GM18873 (cell line): ENCODE measurements at regions not wholly inside any gene's neighbourhood (a gene's known extent, or its start where the extent isn't known, plus 50 kb on each side); places are given as distances from the start of the nearest gene placed in this dataset.

Source experiments
- ATAC-seq: cut with Tn5 transposase; IDR thresholded peaks from one replicate; pipeline ENCODE4 v1.9.1; 2021; ENCODE audit warnings: mild to moderate bottlenecking, moderate library complexity, moderate number of reproducible peaks; ENCODE audit not compliant: unreplicated experiment, low FRiP score

- ATAC-seq = no peak
Measured at GRCh38 chr4:124904723-124905388, 192.3 kb upstream of the ANKRD50 start.

DNA sequence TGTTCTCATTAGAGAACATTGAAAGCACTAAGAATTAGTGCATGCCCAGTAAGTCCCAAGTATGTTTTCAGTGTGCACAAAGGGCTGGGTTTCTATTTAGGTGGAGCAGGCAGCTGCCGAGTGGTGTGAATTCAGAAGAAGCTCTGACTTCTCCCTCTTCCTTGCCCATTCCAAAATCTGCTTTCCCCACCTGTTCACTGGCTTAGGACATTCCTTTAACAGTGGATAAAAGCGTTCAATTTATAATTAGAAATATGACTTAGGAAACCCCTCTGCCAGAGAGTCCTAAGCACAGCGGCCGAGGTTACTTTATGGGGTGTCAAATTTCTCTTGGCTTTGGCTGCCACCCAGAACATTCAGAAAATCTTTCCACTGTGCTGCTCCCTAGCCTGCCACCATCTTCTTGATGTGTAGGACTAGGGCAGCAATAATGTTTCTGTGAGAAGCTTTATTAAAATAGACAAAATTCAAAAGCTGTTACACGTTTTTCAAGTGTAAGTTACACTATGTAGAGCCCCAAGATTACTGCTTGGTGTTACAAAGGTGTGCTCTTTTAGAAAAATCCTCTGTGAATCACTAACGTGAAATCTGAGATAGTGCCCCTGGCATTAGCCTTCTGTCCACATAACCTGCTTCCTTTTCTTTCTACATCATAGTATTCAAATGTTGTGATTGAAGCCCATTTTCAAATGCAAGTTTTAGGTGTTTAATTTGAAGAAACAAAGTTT, 191.6 kb upstream of the ANKRD50 start:
- no peak for ATAC-seq

DNA sequence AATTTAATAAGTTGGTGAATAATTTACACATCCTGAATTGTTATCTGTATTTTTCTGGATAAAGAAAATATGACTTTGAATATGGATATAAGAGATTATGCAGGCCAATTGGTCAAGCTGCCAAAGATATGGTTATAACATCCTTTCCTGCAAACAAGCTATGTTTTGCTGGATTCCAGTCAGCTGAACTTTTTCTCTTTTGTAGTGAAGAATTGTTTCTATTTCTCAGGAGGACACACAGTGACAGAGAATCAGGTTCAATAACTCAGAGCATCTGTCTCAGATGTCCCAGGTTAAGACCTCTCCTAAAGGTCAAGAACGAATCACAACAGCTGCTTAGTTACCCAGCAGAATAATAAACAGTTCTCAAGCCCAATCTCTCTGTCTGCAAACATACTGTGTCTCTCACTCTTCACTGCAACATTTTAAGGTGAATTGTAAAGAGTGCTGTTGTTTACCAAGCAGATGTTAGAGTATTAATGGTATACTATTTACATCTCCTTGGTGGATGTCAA, 189.5 kb upstream of the ANKRD50 start:
- no peak for ATAC-seq

- ATAC-seq = no peak
Measured at GRCh38 chr4:124899997-124900396, 187.5 kb upstream of the ANKRD50 start.

DNA sequence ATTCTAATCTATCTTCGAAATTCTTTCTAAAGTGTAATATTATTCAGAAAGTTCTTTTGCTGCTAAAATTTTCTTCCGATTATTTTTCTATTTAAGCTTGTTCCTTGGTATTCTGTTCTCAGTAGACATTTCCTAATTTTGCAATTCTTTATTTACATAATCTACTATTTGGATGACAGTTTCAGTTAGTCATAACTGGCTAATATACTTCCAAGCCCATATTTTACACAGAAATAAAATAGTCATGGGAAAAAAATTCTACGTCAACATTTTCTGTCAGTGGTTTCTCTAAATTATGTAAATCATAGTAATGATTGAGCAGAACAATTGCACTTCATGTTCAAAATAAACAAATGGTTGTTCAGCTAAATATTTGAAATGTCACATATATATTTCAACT, 178.0 kb upstream of the ANKRD50 start:
- no peak for ATAC-seq

DNA sequence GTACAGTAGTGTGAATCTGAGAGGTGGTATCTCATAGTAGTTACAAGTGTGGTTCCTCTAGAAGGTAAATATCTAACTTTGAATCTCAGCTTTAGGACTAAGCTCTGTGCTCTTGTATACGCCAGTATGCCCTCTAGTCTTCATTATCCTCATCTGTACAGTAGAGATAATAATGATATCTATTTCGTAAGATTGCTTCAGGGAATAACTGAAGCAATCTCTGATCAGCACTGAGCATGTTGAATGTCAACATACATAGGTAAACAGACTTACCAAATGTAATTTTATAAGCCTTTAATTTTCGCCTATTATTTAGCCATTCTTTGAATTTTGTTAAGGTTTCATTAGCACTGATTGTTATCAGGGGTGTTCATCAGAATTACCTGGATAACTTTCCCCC, 175.2 kb upstream of the ANKRD50 start:
- ATAC-seq = no peak

- ATAC-seq = no peak
Measured at GRCh38 chr4:124884316-124884715, 171.8 kb upstream of the ANKRD50 start.

GRCh38 chr4:124883632-124884031, 171.1 kb upstream of the ANKRD50 start:
- ATAC-seq = no peak

GRCh38 chr4:124879195-124879594, 166.7 kb upstream of the ANKRD50 start:
- no peak for ATAC-seq

GRCh38 chr4:124874172-124874450, 161.6 kb upstream of the ANKRD50 start:
- no peak for ATAC-seq

- no peak for ATAC-seq
Measured at GRCh38 chr4:124873361-124874171, 161.0 kb upstream of the ANKRD50 start.

GRCh38 chr4:124872659-124873058, 160.1 kb upstream of the ANKRD50 start:
- ATAC-seq = no peak

GRCh38 chr4:124869961-124870495, 157.5 kb upstream of the ANKRD50 start:
- ATAC-seq = no peak

- ATAC-seq = no peak
Measured at GRCh38 chr4:124868495-124868894, 156.0 kb upstream of the ANKRD50 start.

GRCh38 chr4:124867536-124867935, 155.0 kb upstream of the ANKRD50 start:
- no peak for ATAC-seq

- ATAC-seq = no peak
Measured at GRCh38 chr4:124866301-124866700, 153.8 kb upstream of the ANKRD50 start.

GRCh38 chr4:124863040-124863545, 150.6 kb upstream of the ANKRD50 start:
- no peak for ATAC-seq

- no peak for ATAC-seq
Measured at GRCh38 chr4:124862261-124862660, 149.7 kb upstream of the ANKRD50 start.

DNA sequence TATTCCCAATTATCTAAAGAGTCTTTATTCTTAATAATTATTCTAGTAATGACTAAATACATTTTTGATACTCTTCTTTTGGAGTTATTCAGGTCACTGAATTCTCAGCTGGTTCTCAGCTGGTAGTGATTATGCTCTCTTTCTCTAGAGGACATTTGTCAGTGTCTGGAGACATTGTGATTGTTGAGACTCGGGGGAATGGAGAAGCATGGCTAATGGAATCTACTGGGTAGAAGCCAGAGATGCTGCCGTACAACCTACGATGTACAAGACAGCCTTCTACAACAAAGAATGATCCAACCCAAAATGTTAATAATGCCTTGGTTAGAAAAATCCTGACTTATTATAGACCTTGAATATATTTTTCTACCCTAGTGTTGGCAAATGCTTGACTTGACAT, 149.2 kb upstream of the ANKRD50 start:
- ATAC-seq = no peak

DNA sequence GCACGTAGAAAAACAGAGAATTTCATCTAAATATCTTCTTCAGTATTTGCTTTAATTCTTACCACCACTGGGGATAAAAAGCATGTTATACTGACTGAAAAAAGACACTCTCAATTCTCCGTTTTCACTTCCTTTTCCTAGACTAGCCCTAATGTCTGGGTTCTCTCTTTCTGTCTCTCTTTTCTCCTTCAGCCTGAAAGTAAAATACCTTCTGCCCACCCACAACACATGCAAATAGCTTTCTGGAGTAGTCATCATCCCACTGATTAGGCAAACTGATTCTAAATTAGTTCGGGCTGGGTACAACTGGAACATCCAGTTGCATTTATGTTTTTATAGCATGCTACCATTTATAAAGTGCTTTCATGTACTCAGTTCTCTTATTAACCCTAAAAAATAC, 142.4 kb upstream of the ANKRD50 start:
- no peak for ATAC-seq

DNA sequence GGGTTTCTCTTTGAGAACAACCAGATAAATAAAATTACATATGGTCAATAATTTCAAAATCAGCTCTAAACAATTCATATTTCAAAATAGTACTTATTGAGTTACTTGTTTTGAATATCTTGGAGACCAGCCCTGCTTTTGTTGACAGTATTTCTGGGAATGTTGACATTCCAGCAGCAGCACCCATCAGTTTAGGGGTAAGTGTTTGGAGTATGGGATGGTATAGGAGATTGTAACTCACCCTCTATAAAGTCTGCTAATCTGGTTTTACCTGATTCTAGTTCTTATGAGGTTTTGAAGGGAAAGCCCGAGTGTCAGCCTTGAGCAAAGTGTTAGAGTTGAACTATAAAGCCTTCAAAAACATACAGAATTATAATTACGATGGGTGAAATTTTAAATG, 139.2 kb upstream of the ANKRD50 start:
- no peak for ATAC-seq
